Mucosa of rectum (tissue), 2 donors: ENCODE measurements at regions not wholly inside any gene's neighbourhood (a gene's known extent, or its start where the extent isn't known, plus 50 kb on each side); places are given as distances from the start of the nearest gene placed in this dataset.
A peak's percentile ranks its signal among the peaks of the same experiment; 100 is the strongest.

ENCODE experiments used
- H3K27ac ChIP-seq, 2 donors: one replicate each; pipeline ENCODE4 v1.7.0; 2013; ENCODE audit warnings: inconsistent platforms in 2 of 2, low read depth in 2 of 2, low read length in 2 of 2
- H3K27me3 ChIP-seq, 2 donors: one replicate each; pipeline ENCODE4 v1.7.0; 2013; ENCODE audit warnings: low read length in 2 of 2; ENCODE audit not compliant: control insufficient read depth in 2 of 2, insufficient read depth in 2 of 2
- H3K36me3 ChIP-seq, 2 donors: one replicate each; pipeline ENCODE4 v1.7.0; 2013; ENCODE audit warnings: low read length in 2 of 2; ENCODE audit not compliant: control insufficient read depth in 2 of 2, insufficient read depth in 2 of 2
- H3K4me1 ChIP-seq, 2 donors: one replicate each; pipeline ENCODE4 v1.7.0; 2013; ENCODE audit warnings: low read length in 2 of 2, mild to moderate bottlenecking in 1 of 2; ENCODE audit not compliant: control insufficient read depth in 2 of 2, insufficient read depth in 2 of 2
- H3K4me3 ChIP-seq, 2 donors: one replicate each; pipeline ENCODE4 v1.7.0; 2013; ENCODE audit warnings: low read length in 2 of 2
- H3K9ac ChIP-seq, 2 donors: one replicate each; pipeline ENCODE4 v1.7.0; 2013; ENCODE audit warnings: low read length in 2 of 2, low read depth in 1 of 2, mild to moderate bottlenecking in 1 of 2
- H3K9me3 ChIP-seq, 2 donors: one replicate each; pipeline ENCODE4 v1.7.0; 2013; ENCODE audit warnings: low read length in 2 of 2; ENCODE audit not compliant: control insufficient read depth in 2 of 2
- donor health status: healthy.
- donor health status: Normal muscosa, but diverticular disease.

DNA sequence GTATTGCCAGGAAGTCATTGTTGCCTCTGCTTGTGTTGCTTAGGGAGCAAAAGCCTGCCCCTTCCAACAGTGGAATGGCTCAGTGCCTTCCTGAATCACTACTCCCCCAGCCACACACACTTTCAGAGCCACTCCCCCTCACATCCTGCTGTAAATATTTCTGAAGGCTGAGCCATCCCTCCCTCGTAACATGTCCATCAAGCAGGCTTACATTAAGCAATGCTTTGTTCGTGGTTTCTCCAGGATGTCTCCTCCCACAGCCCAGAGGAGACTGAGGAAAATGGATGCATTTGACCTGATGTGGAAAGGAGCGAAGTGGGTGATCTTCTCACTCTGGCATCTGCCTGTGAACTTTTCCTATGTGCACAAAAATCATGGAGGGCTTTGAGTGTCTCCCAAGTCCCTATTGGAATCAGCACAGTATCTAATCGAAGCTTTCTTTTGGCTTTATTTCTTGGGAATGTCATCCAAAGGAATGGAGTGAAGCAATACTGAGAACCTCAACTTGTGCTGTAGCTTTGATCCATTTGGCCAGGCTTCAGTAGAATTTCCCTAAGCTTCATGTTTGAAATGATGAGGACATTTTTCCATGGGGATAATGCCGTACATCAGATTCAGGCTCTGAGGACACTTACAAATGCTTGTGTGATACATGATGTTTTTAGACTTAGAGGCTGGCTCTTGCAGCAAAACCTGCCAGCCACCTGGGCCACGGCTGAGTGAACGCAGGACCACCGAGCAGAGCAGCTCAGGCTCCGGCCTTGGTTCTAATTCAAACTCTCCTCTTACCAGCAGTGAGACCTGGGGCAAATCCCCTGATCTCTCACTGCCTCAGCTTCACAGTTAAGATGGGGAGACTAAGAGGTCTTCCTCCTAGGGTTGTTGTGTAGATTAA, 389.1 kb downstream of the ENC1 start:
- H3K4me3 ChIP-seq = no peak overlapping the region
- H3K9me3 ChIP-seq = no peaks in the 10 kb centered on the region
- peaks cover 6 to 8% of the 10 kb centered on the region in 2 donors for H3K4me1 ChIP-seq
- H3K9ac ChIP-seq = no peak overlapping the region
- peak overlapping the region; percentile 25 to 56 for H3K27ac ChIP-seq
- no peaks in the 10 kb centered on the region for H3K36me3 ChIP-seq
- H3K27me3 ChIP-seq = no peaks in the 10 kb centered on the region

- Histone ChIP-seq H3K4me3 (no peak overlapping the region), H3K36me3 (no peaks in the 10 kb centered on the region), H3K27ac (peak overlapping the region; percentile 25 to 56), H3K9ac (no peak overlapping the region), H3K9me3 (no peaks in the 10 kb centered on the region), H3K4me1 (peaks cover 0 to 8% of the 10 kb centered on the region in 2 donors), H3K27me3 (no peaks in the 10 kb centered on the region)
Observed at GRCh38 chr5:74250304-74251102, 390.0 kb downstream of the ENC1 start.

- Histone ChIP-seq H3K36me3 (no peaks in the 10 kb centered on the region), H3K27ac (no peak overlapping the region), H3K4me1 (peaks cover 0 to 8% of the 10 kb centered on the region in 2 donors), H3K9ac (no peak overlapping the region), H3K27me3 (no peaks in the 10 kb centered on the region), H3K4me3 (no peak overlapping the region), H3K9me3 (no peaks in the 10 kb centered on the region)
Observed at GRCh38 chr5:74248576-74248975, 392.0 kb downstream of the ENC1 start.

DNA sequence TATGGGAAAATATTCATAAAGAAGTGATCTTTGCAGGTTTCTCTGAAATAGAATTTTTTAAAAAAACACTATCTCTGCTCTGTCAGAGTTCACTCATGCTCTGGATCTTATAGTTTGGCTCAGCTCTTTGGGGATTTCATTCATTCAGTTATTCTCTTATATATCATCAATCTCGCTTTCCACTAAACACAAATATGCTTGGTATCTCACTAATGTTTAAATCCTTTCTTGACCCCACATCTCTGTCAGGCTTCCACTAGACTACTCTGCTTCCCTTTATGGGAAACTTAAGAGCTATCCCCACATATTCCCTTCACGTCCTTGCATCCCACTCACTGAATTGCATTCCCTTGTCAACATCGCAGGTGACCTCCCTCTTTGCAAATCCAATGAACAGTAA, 396.1 kb downstream of the ENC1 start:
- H3K27ac ChIP-seq = no peak overlapping the region
- H3K27me3 ChIP-seq = no peaks in the 10 kb centered on the region
- H3K36me3 ChIP-seq = no peaks in the 10 kb centered on the region
- H3K9ac ChIP-seq = no peak overlapping the region
- H3K4me3 ChIP-seq = no peak overlapping the region
- H3K4me1 ChIP-seq = no peaks in the 10 kb centered on the region
- no peaks in the 10 kb centered on the region for H3K9me3 ChIP-seq

GRCh38 chr5:74243634-74244033, 396.9 kb downstream of the ENC1 start:
- H3K27ac ChIP-seq = no peak overlapping the region

DNA sequence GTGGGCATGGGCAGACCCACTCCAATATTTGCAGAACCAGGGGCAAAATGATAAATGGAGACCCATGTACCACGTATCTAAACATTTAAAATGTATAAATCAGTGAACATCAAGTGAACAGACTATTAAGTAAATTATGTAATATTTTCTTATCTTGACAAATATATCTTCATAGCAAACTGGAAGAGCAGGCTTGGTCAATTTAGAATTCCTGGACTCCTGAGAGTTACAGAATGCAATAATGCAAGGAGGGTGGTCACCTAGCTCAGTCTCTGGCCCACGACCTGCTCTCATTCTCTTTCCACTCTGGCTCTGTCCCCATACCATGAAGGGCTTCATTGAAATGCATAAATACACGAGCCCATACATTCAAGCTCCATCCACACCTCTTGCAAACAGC, 398.0 kb downstream of the ENC1 start:
- Histone ChIP-seq H3K27me3 (no peaks in the 10 kb centered on the region), H3K36me3 (no peaks in the 10 kb centered on the region), H3K4me1 (peaks cover 0 to 1% of the 10 kb centered on the region in 2 donors), H3K27ac (no peak overlapping the region), H3K9me3 (no peaks in the 10 kb centered on the region), H3K4me3 (no peak overlapping the region), H3K9ac (no peak overlapping the region)

More at GRCh38 chr5:74243634-74244033, 396.9 kb downstream of the ENC1 start:
- Histone ChIP-seq H3K27me3 (no peaks in the 10 kb centered on the region), H3K9ac (no peak overlapping the region), H3K36me3 (no peaks in the 10 kb centered on the region), H3K4me3 (no peak overlapping the region), H3K9me3 (no peaks in the 10 kb centered on the region), H3K4me1 (no peaks in the 10 kb centered on the region)

GRCh38 chr5:74241751-74242140, 398.8 kb downstream of the ENC1 start:
- H3K4me3 ChIP-seq = no peak overlapping the region
- H3K9me3 ChIP-seq = no peaks in the 10 kb centered on the region
- no peak overlapping the region for H3K9ac ChIP-seq
- H3K4me1 ChIP-seq = peaks cover 0 to 4% of the 10 kb centered on the region in 2 donors
- no peak overlapping the region for H3K27ac ChIP-seq
- H3K27me3 ChIP-seq = no peaks in the 10 kb centered on the region
- H3K36me3 ChIP-seq = no peaks in the 10 kb centered on the region

DNA sequence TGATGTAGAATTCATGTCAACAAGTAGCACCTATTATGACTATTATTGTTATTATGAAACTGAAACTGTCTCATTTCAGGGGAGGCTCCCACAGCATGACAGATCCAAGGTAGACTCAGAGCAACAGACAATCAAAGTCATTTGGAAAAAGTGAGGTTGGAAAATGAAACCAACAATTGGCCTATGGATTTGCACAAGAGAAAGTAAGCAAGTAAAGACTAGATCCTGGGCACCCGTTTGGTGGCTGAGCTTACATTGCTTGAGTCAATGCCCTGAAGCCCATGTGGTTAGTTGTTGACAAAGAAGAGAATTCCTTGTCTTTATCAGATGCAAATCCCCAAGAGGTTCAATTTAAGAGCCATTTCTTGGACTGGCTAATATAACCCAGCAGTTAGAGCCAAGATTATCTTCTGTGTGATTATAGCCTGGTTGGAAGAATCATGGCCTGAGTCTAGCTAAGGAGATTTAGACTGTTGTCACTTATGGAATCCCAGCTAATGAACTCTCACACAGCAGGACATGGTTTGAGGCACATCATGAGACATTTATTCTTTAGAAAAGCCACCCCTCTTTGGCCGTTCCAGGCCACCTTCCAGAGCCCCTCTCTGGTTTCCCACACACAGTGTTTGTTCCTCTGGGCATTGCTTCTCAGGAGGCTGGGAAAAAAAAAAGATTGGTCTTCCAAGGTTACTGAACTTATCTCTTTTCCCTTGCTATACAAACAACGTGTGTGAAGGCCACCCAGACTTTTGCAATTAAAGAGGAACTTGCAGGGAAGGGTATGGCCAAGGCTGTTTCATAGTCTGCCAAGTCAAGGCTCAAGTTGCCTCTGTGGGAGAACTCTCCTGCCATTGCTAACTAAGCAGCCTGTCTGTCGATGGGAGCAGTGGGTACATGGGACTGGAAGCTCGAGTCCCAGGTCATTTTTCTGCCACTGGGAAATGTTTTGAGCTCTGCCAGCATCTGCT, 399.5 kb downstream of the ENC1 start:
- H3K36me3 ChIP-seq = no peaks in the 10 kb centered on the region
- no peak overlapping the region for H3K4me3 ChIP-seq
- H3K9me3 ChIP-seq = no peaks in the 10 kb centered on the region
- no peak overlapping the region for H3K9ac ChIP-seq
- no peaks in the 10 kb centered on the region for H3K27me3 ChIP-seq
- H3K27ac ChIP-seq = no peak overlapping the region
- peaks cover 0 to 4% of the 10 kb centered on the region in 2 donors for H3K4me1 ChIP-seq

GRCh38 chr5:74239261-74239660, 401.3 kb downstream of the ENC1 start:
- no peaks in the 10 kb centered on the region for H3K27me3 ChIP-seq
- no peak overlapping the region for H3K4me3 ChIP-seq
- no peaks in the 10 kb centered on the region for H3K9me3 ChIP-seq
- no peak overlapping the region for H3K27ac ChIP-seq
- peaks cover 0 to 4% of the 10 kb centered on the region in 2 donors for H3K4me1 ChIP-seq
- H3K9ac ChIP-seq = no peak overlapping the region
- H3K36me3 ChIP-seq = no peaks in the 10 kb centered on the region
